ENCODE measurements at regions not wholly inside any gene's neighbourhood (a gene's known extent, or its start where the extent isn't known, plus 50 kb on each side); places are given as distances from the start of the nearest gene placed in this dataset.
"Not testable (repeated sequence)": the region's sequence is repeated elsewhere in the genome, so short reads cannot be mapped to it uniquely, and the experiment has no call there.

DNA sequence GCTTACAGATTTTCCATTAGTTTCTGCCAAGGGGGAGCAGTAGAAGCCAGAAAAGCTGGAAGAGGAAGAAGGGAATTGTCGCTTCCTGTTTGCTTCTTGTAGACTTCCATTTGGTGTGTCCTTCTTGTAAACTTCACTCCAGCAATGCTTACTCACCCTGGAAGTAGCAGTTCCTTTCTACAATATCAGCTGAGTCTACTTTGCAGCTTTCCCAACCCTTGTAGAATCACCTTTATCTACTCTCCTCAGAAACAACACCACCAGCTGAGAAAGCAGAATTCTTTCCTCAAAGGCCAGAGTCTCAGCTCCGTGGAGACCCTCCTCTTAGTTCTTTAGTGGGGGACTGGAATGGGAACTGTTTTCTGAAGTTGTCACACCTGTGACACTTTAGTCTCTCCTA lies 1136.7 kb upstream of the TMPRSS15 start:
- no peak overlapping the region for H3K4me3 ChIP-seq (ENCODE audit: low read depth, low read length)
- TF ChIP-seq, protein P1, sequence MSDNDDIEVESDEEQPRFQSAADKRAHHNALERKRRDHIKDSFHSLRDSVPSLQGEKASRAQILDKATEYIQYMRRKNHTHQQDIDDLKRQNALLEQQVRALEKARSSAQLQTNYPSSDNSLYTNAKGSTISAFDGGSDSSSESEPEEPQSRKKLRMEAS (IDR thresholded peaks at IDR 0.05; ENCODE audit: low read depth, low read length), result no peak
- TF ChIP-seq POLR2A (IDR thresholded peaks at IDR 0.05; ENCODE audit: extremely low read depth, insufficient read length) (no peak), MYC (IDR thresholded peaks at IDR 0.05; ENCODE audit: low read depth, low read length) (no peak)
- TF ChIP-seq, protein P2, sequence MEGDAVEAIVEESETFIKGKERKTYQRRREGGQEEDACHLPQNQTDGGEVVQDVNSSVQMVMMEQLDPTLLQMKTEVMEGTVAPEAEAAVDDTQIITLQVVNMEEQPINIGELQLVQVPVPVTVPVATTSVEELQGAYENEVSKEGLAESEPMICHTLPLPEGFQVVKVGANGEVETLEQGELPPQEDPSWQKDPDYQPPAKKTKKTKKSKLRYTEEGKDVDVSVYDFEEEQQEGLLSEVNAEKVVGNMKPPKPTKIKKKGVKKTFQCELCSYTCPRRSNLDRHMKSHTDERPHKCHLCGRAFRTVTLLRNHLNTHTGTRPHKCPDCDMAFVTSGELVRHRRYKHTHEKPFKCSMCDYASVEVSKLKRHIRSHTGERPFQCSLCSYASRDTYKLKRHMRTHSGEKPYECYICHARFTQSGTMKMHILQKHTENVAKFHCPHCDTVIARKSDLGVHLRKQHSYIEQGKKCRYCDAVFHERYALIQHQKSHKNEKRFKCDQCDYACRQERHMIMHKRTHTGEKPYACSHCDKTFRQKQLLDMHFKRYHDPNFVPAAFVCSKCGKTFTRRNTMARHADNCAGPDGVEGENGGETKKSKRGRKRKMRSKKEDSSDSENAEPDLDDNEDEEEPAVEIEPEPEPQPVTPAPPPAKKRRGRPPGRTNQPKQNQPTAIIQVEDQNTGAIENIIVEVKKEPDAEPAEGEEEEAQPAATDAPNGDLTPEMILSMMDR (IDR thresholded peaks at IDR 0.05; ENCODE audit: low read depth, low read length), result no peak

DNA sequence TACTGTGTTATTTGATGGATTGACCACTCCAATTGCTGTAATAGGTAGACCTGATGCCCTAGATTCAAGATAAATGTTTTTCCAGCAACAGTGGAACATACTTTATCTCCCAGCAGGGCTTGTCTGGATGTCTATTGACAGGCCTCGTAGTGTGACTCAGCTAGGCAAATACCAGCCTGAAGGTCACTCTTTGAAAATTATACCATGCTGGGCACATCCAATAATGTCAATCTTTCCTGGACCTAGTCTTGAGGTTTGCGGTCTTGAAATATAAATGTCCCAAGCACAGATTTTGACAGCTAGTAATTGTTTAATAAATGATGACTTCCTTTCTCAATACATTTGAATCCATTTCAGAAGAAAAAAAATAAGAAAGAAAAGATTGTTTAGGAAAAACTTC lies 1138.0 kb upstream of the TMPRSS15 start:
- no peak for TF ChIP-seq MYC (IDR thresholded peaks at IDR 0.05; ENCODE audit: low read depth, low read length)
- TF ChIP-seq, protein P2 (IDR thresholded peaks at IDR 0.05; ENCODE audit: low read depth, low read length), result no peak
- TF ChIP-seq, protein P1 (IDR thresholded peaks at IDR 0.05; ENCODE audit: low read depth, low read length), result no peak
- no peak for DNase-seq (ENCODE audit: low read depth)
- no peak overlapping the region for H3K4me3 ChIP-seq (ENCODE audit: low read depth, low read length)

More for the DNA sequence above, 1136.7 kb upstream of the TMPRSS15 start:
- DNase-seq (ENCODE audit: low read depth), result no peak

DNA sequence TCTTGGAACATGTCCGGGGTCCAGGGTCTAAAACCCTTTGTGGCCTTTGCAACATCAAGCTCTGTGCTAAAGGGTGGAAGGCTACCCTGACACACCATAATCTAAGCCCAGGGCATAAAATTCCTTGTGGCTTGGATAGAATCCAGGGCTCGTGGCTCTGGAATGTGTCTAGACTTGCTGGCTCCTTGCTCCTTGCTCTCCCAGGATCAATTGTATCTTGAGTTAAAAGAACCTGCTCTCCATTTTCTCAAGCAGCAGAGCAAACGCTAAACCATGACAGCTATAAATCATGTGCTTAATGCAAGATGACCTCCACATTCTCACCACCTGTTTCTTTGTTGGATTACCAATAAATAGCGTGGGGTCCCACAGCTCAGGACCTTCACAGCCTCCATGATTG lies 1140.9 kb upstream of the TMPRSS15 start:
- not testable (repeated sequence) for H3K4me3 ChIP-seq (ENCODE audit: low read depth, low read length); DNase-seq (ENCODE audit: low read depth)

DNA sequence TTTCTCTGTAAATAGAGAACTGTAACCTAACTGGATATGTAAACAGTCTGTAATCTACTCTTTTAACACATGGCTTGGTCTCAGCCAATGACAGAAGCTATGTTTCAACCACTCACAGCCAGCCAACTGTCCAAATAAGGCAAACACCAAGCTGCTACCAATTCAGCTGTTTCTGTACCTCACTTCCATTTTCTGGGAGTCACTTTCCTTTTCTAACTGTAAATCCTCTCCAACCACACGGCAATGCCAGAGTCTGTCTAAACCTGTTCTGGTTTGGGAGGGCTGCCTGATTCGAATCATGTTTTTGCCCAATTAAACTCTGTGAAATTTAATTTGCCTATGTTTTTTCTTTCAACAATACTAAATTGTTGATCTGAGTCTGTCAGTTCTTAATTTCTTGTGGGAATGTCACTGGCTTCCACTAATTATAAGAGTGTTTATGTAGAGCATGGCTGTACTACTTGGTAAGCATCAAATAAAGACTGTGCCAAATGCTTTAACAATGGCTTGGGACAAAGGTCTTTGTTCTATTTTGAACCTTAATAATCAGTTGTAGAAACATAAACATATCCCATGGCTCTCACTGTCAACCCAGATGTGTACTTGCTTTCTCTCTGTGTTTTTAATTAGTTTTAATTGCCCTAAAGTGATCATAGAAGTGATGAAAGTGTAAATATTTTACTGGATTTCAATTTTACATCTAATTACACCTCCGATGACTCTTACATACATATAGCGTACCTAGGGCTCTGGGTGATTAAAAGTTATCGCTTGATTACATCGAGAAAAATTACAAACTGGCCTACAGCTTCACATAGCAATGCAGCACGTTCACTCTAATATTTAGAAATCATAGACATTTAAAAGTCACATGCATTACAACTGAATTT lies 1144.6 kb upstream of the TMPRSS15 start:
- no peak for TF ChIP-seq MYC (IDR thresholded peaks at IDR 0.05; ENCODE audit: low read depth, low read length)
- DNase-seq (ENCODE audit: low read depth), result no peak
- no peak overlapping the region for H3K4me3 ChIP-seq (ENCODE audit: low read depth, low read length)

DNA sequence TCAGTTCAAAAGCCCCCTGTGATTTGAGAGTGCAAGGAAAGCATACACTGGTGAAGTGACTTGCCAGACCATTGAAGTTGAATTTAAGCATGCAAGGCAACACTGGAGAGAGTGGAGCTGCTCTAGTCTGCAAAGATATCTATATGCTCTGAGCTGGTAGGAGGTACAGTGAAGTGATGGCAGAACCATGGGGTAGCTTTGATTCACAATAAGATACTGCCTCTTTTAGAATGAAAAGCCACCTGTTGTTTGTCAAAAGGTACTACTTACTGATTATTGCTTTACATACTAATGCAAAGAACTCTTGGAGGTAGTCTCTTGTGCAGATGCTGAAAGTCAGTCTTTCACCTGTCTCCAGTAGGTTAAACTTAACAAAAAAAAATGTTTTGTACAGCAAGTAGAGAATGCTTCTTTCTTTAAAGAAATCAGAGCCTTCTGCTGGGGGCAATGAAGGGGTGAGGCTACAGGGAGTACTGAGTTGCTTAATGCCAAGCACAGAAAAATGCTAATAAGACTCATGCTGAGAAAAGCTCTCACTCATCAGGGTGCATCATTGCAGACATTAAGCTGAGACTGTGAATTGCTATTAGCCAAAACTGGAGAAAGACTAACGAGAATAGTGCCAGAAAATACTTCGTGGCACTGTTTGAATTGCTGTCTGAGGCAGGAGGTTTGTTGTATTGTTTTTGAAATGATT lies 1150.5 kb upstream of the TMPRSS15 start:
- DNase-seq (ENCODE audit: low read depth), result no peak
- TF ChIP-seq, protein P2 (IDR thresholded peaks at IDR 0.05; ENCODE audit: low read depth, low read length), result no peak
- TF ChIP-seq, protein P1 (IDR thresholded peaks at IDR 0.05; ENCODE audit: low read depth, low read length), result no peak
- TF ChIP-seq MYC (IDR thresholded peaks at IDR 0.05; ENCODE audit: low read depth, low read length) (no peak), POLR2A (IDR thresholded peaks at IDR 0.05; ENCODE audit: extremely low read depth, insufficient read length) (no peak)
- H3K4me3 ChIP-seq (ENCODE audit: low read depth, low read length), result no peak overlapping the region

DNA sequence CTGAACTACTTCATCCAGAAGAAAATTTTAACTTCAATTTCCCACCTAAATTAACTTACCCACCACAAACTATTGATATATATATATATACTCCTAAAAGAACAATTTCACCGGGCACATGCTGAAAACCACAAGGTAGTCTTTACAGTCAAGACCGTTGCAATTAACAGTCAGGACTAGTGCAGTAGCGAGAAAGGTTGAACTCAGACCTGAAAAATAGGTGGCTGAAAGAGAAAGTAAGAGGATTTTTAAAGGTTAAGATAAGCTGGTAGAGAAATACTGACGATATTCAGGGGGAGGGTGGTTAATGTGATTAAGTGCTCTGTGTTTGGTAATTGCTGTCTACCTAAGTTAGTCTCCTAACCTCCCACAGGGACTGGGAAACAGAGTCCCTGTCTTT lies 1153.5 kb upstream of the TMPRSS15 start:
- DNase-seq (ENCODE audit: low read depth), result no peak
- no peak overlapping the region for H3K4me3 ChIP-seq (ENCODE audit: low read depth, low read length)
- TF ChIP-seq POLR2A (IDR thresholded peaks at IDR 0.05; ENCODE audit: extremely low read depth, insufficient read length) (no peak), MYC (IDR thresholded peaks at IDR 0.05; ENCODE audit: low read depth, low read length) (no peak)
- TF ChIP-seq, protein P1 (IDR thresholded peaks at IDR 0.05; ENCODE audit: low read depth, low read length), result no peak
- TF ChIP-seq, protein P2 (IDR thresholded peaks at IDR 0.05; ENCODE audit: low read depth, low read length), result no peak
